CD4-positive, alpha-beta T cell treated with Interleukin-15 for 1 hour (primary cell): ENCODE measurements at regions not wholly inside any gene's neighbourhood (a gene's known extent, or its start where the extent isn't known, plus 50 kb on each side); places are given as distances from the start of the nearest gene placed in this dataset.
"Not testable (repeated sequence)": the region's sequence is repeated elsewhere in the genome, so short reads cannot be mapped to it uniquely, and the experiment has no call there.

Source experiments
- DNase-seq: peaks from one replicate; pipeline ENCODE4 v3.0.0-alpha.2; 2020

- DNase-seq: no peak
Observed at GRCh38 chr9:97176206-97176605, 131.3 kb upstream of the CCDC180 start.

- DNase-seq: not testable (repeated sequence)
Observed at GRCh38 chr9:97168174-97168573, 129.2 kb upstream of the CTSV start.

GRCh38 chr9:97166496-97167138 lies 127.7 kb upstream of the CTSV start:
- DNase-seq: not testable (repeated sequence)

- no peak for DNase-seq
Observed at GRCh38 chr9:97160255-97160654, 121.3 kb upstream of the CTSV start.

GRCh38 chr9:97158722-97159121 lies 119.8 kb upstream of the CTSV start:
- DNase-seq: not testable (repeated sequence)

- DNase-seq: not testable (repeated sequence)
Observed at GRCh38 chr9:97155441-97155840, 116.5 kb upstream of the CTSV start.

- no peak for DNase-seq
Observed at GRCh38 chr9:97153967-97154366, 115.0 kb upstream of the CTSV start.

- not testable (repeated sequence) for DNase-seq
Observed at GRCh38 chr9:97153160-97153559, 114.2 kb upstream of the CTSV start.

GRCh38 chr9:97150471-97150870 lies 111.5 kb upstream of the CTSV start:
- DNase-seq: not testable (repeated sequence)

- DNase-seq: not testable (repeated sequence)
Observed at GRCh38 chr9:97148428-97148827, 109.5 kb upstream of the CTSV start.

- not testable (repeated sequence) for DNase-seq
Observed at GRCh38 chr9:97145680-97146079, 106.7 kb upstream of the CTSV start.

GRCh38 chr9:97140566-97140965 lies 101.6 kb upstream of the CTSV start:
- no peak for DNase-seq

GRCh38 chr9:97136421-97136820 lies 97.5 kb upstream of the CTSV start:
- no peak for DNase-seq

GRCh38 chr9:97133966-97134365 lies 95.0 kb upstream of the CTSV start:
- not testable (repeated sequence) for DNase-seq

- DNase-seq: no peak
Observed at GRCh38 chr9:97132865-97133264, 93.9 kb upstream of the CTSV start.

GRCh38 chr9:97130864-97131263 lies 91.9 kb upstream of the CTSV start:
- DNase-seq: not testable (repeated sequence)

- not testable (repeated sequence) for DNase-seq
Observed at GRCh38 chr9:97130387-97130786, 91.4 kb upstream of the CTSV start.

GRCh38 chr9:97128919-97129318 lies 90.0 kb upstream of the CTSV start:
- no peak for DNase-seq

- no peak for DNase-seq
Observed at GRCh38 chr9:97124256-97124655, 85.3 kb upstream of the CTSV start.

- DNase-seq: no peak
Observed at GRCh38 chr9:97110696-97111095, 71.8 kb upstream of the CTSV start.

- no peak for DNase-seq
Observed at GRCh38 chr9:97109194-97109811, 70.4 kb upstream of the CTSV start.

- not testable (repeated sequence) for DNase-seq
Observed at GRCh38 chr9:97105220-97105619, 66.3 kb upstream of the CTSV start.

GRCh38 chr9:97103613-97104383 lies 64.9 kb upstream of the CTSV start:
- not testable (repeated sequence) for DNase-seq

- not testable (repeated sequence) for DNase-seq
Observed at GRCh38 chr9:97099540-97099939, 60.6 kb upstream of the CTSV start.
